ENCODE measurements at regions not wholly inside any gene's neighbourhood (a gene's known extent, or its start where the extent isn't known, plus 50 kb on each side); places are given as distances from the start of the nearest gene placed in this dataset.

DNA sequence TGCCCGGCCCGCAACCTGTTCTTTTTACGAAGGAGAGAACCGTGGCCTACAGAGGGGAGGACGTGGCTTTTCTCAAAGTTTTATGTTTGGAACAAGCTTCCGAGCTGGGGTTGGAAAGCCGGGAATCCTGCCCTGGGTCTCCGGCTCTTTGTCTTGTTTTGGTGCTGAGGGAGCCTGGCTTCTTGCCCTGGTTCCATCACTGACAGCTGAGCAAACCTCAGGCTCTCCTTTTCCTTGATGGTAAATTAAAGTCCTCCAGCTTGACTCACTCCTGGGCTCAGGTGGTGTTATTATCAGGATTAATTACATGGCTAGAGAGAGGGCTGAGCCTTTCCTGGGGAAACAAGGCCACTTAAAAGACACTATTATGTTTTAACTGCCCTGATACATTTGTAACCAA, 289.5 kb upstream of the RGMA start:
- no peak for TF ChIP-seq CTCF (IDR thresholded peaks at IDR 0.05; ENCODE audit: borderline replicate concordance, extremely low read depth, low read length, poor library complexity, severe bottlenecking)
- TF ChIP-seq EZH2 (IDR thresholded peaks at IDR 0.05; ENCODE audit: borderline replicate concordance, low read depth, low read length, severe bottlenecking) = no peak
